ENCODE measurements at regions not wholly inside any gene's neighbourhood (a gene's known extent, or its start where the extent isn't known, plus 50 kb on each side); places are given as distances from the start of the nearest gene placed in this dataset.

GRCh38 chr20:12722091-12722490 is 286.7 kb upstream of the SPTLC3 start:
- Histone ChIP-seq H3K36me3 (ENCODE audit: control insufficient read depth in 2 of 4, insufficient read depth in 4 of 4, low read length in 3 of 4) (no peaks in the 10 kb centered on the region), H3K79me2 (ENCODE audit: control insufficient read depth in 1 of 2, insufficient read depth in 2 of 2, low read length in 2 of 2) (no peaks in the 10 kb centered on the region), H4K5ac (ENCODE audit: insufficient read length, low read depth, low read length) (no peak overlapping the region), H2BK120ac (replicated peaks; ENCODE audit: low read depth, low read length) (no peak overlapping the region), H2BK5ac (ENCODE audit: low read depth, low read length) (no peak overlapping the region), H3K27ac (ENCODE audit: low read depth, low read length) (no peak overlapping the region), H3K4me3 (ENCODE audit: extremely low read depth in 1 of 4, insufficient read depth in 2 of 4, low read depth in 3 of 4, low read length in 4 of 4) (no peak overlapping the region), H3K23ac (ENCODE audit: insufficient read length) (no peak overlapping the region), H3K56ac (replicated peaks; ENCODE audit: insufficient read length, low read depth, low read length) (no peak overlapping the region), H4K8ac (ENCODE audit: extremely low read depth, insufficient read depth, low read length) (no peak overlapping the region), H3K14ac (ENCODE audit: insufficient read length) (no peak overlapping the region), H3K4me1 (replicated peaks in 1 of 4; ENCODE audit: control insufficient read depth in 3 of 4, insufficient read depth in 4 of 4, low read length in 3 of 4) (no peaks in the 10 kb centered on the region; a peak in 1 of 7 replicates), H2BK15ac (ENCODE audit: low read length) (no peak overlapping the region), H2BK12ac (ENCODE audit: low read depth, low read length) (no peak overlapping the region), H3K9ac (replicated peaks in 1 of 4; ENCODE audit: extremely low read depth in 1 of 4, low read depth in 3 of 4, low read length in 3 of 4) (no peak overlapping the region), H3K4ac (replicated peaks; ENCODE audit: insufficient read length, low read depth, low read length) (no peak overlapping the region), H3K9me3 (ENCODE audit: insufficient read depth in 2 of 2, low read depth in 1 of 2, low read length in 1 of 2) (no peaks in the 10 kb centered on the region), H3K4me2 (ENCODE audit: insufficient read depth in 1 of 2, low read depth in 2 of 2, low read length in 2 of 2) (no peak overlapping the region), H3K23me2 (ENCODE audit: low read depth, low read length) (no peaks in the 10 kb centered on the region), H2BK20ac (ENCODE audit: low read length) (no peak overlapping the region), H4K20me1 (replicated peaks in 1 of 2; ENCODE audit: control insufficient read depth in 1 of 2, insufficient read depth in 2 of 2, low read length in 2 of 2) (no peaks in the 10 kb centered on the region), H4K91ac (replicated peaks; ENCODE audit: insufficient read length, low read length) (no peak overlapping the region), H3K18ac (ENCODE audit: extremely low read depth, low read length) (no peak overlapping the region), H3K27me3 (replicated peaks in 1 of 4; ENCODE audit: control insufficient read depth in 3 of 4, extremely low read depth in 1 of 4, insufficient read depth in 3 of 4, low read length in 3 of 4) (no peaks in the 10 kb centered on the region), H2AFZ (ENCODE audit: low read length) (no peak overlapping the region), H3K79me1 (ENCODE audit: low read depth, low read length) (no peaks in the 10 kb centered on the region), H2AK5ac (ENCODE audit: low read depth, low read length) (no peak overlapping the region)
- DNase-seq (ENCODE audit: low read depth in 1 of 2, low spot score in 2 of 2) (no peak), FAIRE-seq (no peak)
- CTCF ChIA-PET (ENCODE audit: partially characterized antibody), result no interaction called here
- WGBS, 2 experiments (ENCODE audit: extremely low coverage in 1 of 2, insufficient coverage in 1 of 2, insufficient read length in 1 of 2, insufficient replicate concordance in 2 of 2, low coverage in 1 of 2, low lambda C conversion rate in 2 of 2, missing lambda C conversion rate in 1 of 2), result 93% methylated on average over 1 of the region's 1 CpG; no CpG with 5 or more reads in 1 of the 2 experiments
- no peak for TF ChIP-seq CHD1 (IDR thresholded peaks at IDR 0.05; ENCODE audit: low read depth, low read length)
- POLR2A ChIA-PET (ENCODE audit: partially characterized antibody), result interaction anchor here (1.3 kb wide), 1 partner anchor 39 kb away, joined by 4 read pairs; no protein-coding TSS in a partner anchor

Measured in H1 (cell line).